MG63 (cell line): ENCODE measurements at regions not wholly inside any gene's neighbourhood (a gene's known extent, or its start where the extent isn't known, plus 50 kb on each side); places are given as distances from the start of the nearest gene placed in this dataset.

ENCODE experiments used
- DNase-seq: peaks from one replicate; pipeline ENCODE4 v3.0.0-alpha.2; 2020
- H3K27me3 ChIP-seq: fragments of 250-450 bp; sonication (Bioruptor Pico); 2 replicates; pipeline ENCODE4 v1.5.1; 2020; ENCODE audit warnings: mild to moderate bottlenecking, moderate library complexity
- H3K36me3 ChIP-seq: fragments of 250-450 bp; sonication (Bioruptor Pico); 2 replicates; pipeline ENCODE4 v1.5.1; 2020; ENCODE audit warnings: mild to moderate bottlenecking, moderate library complexity
- H3K4me3 ChIP-seq: fragments of 250-450 bp; sonication (Bioruptor Pico); 2 replicates; pipeline ENCODE4 v1.5.1; 2020; ENCODE audit warnings: mild to moderate bottlenecking, moderate library complexity
- H3K9me3 ChIP-seq: fragments of 250-450 bp; sonication (Bioruptor Pico); 2 replicates; pipeline ENCODE4 v1.5.1; 2020; ENCODE audit warnings: mild to moderate bottlenecking, moderate library complexity

- no peak overlapping the region for H3K4me3 ChIP-seq
- H3K36me3 ChIP-seq = no peaks in the 10 kb centered on the region
- DNase-seq = no peak
- H3K9me3 ChIP-seq = 0 out of 2 replicates have a peak, but pooled peaks cover under 1% of the 10 kb centered on the region
- H3K27me3 ChIP-seq = no peaks in the 10 kb centered on the region
Measured at GRCh38 chr11:122306831-122307391, 190.9 kb upstream of the BLID start.

- Histone ChIP-seq H3K9me3 (0 out of 2 replicates have a peak, but pooled peaks cover 2% of the 10 kb centered on the region), H3K27me3 (no peaks in the 10 kb centered on the region), H3K36me3 (no peaks in the 10 kb centered on the region), H3K4me3 (no peak overlapping the region)
- DNase-seq = no peak
Measured at GRCh38 chr11:122305426-122306320, 189.7 kb upstream of the BLID start.

- H3K9me3 ChIP-seq = 0 out of 2 replicates have a peak, but pooled peaks cover 2% of the 10 kb centered on the region
- no peak for DNase-seq
- H3K27me3 ChIP-seq = no peaks in the 10 kb centered on the region
- no peak overlapping the region for H3K4me3 ChIP-seq
- H3K36me3 ChIP-seq = no peaks in the 10 kb centered on the region
Measured at GRCh38 chr11:122304973-122305372, 189.0 kb upstream of the BLID start.

- Histone ChIP-seq H3K36me3 (no peaks in the 10 kb centered on the region), H3K9me3 (peaks cover 3% of the 10 kb centered on the region; the same call in 1 of the 2 replicates), H3K27me3 (no peaks in the 10 kb centered on the region; the same call in 1 of the 2 replicates), H3K4me3 (no peak overlapping the region)
- no peak for DNase-seq
Measured at GRCh38 chr11:122304306-122304705, 188.3 kb upstream of the BLID start.

- Histone ChIP-seq H3K27me3 (no peaks in the 10 kb centered on the region), H3K4me3 (no peak overlapping the region), H3K9me3 (peaks cover 4% of the 10 kb centered on the region; the same call in 1 of the 2 replicates), H3K36me3 (no peaks in the 10 kb centered on the region)
- DNase-seq = no peak
Measured at GRCh38 chr11:122294041-122294440, 178.0 kb upstream of the BLID start.

DNA sequence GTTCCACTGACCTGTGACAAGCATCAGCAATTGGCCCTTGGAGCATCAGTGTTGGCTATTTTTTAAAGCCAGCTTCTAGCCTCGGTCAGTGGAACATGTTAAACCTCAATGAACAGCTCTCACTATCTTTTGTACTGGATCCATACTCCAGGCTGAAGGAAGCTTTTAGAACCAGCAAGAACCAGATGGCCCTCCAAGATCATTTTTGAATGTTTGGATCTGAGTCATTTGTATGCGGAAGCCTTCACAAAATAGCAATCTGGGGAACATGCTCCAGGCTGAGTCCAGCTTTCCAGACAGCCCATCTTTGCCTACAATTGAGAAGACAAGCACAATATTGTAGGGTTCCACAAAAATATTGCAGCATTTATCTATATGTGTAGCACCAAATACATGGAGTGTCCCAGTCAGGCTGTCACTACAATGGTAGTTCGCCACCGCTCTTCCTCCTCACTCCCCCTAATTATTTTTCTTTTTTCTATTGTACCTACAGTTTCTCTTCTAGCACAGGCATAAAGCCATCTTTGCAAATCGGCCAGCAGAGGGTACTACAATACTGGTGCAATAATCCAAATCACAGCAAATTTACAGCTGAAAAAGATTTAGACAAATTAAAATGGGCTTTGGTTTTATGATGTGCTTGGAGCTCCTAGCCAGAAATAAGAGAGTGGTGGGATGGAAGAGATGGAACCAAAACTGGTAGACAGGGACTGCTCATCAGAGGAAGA lies 177.4 kb upstream of the BLID start:
- Histone ChIP-seq H3K4me3 (no peak overlapping the region), H3K36me3 (no peaks in the 10 kb centered on the region), H3K9me3 (0 out of 2 replicates have a peak, but pooled peaks cover 2% of the 10 kb centered on the region), H3K27me3 (no peaks in the 10 kb centered on the region)
- no peak for DNase-seq

DNA sequence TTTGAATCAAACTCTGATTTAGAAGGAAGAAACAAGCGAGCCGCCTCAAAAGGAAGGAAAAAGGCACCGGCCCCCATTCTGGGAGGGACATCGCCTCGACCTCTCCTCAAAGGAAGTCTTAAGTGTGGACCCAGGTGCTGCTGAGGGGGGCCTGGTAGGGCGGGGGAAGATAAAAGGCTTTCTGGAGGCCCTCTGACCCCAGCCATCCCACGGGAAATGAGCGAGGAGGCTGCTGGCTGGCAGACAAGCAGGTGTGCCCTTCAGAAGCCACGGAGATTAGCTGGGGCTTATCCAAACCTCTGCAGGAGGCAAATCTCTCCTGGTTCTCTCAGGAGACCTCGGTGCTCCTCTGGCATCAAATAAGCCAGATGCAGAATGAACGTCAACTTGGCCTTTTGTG lies 171.4 kb upstream of the BLID start:
- Histone ChIP-seq H3K27me3 (no peaks in the 10 kb centered on the region), H3K9me3 (0 out of 2 replicates have a peak, but pooled peaks cover 2% of the 10 kb centered on the region), H3K4me3 (no peak overlapping the region), H3K36me3 (no peaks in the 10 kb centered on the region)
- no peak for DNase-seq

- Histone ChIP-seq H3K4me3 (no peak overlapping the region), H3K27me3 (no peaks in the 10 kb centered on the region), H3K36me3 (no peaks in the 10 kb centered on the region), H3K9me3 (0 out of 2 replicates have a peak, but pooled peaks cover 2% of the 10 kb centered on the region)
- DNase-seq = no peak
Measured at GRCh38 chr11:122285070-122285988, 169.3 kb upstream of the BLID start.

DNA sequence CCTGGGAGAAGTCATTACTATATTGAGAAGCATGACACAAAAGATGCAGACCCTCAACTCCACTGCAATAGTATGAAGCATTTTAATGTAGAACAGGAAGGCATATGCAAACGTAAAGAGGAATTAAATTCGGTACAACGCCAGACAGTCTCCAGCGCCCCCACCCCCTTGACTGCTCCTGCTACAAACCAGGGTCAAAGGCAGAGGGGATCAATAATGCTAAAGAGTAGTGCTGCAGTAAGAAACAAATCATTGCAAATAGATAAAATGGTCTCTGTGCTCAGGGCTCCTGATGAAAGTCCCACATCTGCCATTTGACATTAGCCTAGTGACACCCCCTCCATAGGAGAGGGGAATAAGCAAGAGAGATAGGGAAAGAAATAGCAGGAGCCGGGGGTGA lies 164.9 kb upstream of the BLID start:
- DNase-seq = no peak
- no peaks in the 10 kb centered on the region for H3K27me3 ChIP-seq
- H3K36me3 ChIP-seq = no peaks in the 10 kb centered on the region
- H3K4me3 ChIP-seq = no peak overlapping the region
- H3K9me3 ChIP-seq = 0 out of 2 replicates have a peak, but pooled peaks cover 2% of the 10 kb centered on the region

- no peak for DNase-seq
- no peaks in the 10 kb centered on the region for H3K27me3 ChIP-seq
Measured at GRCh38 chr11:122279194-122279593, 163.2 kb upstream of the BLID start.

GRCh38 chr11:122277493-122277892 lies 161.5 kb upstream of the BLID start:
- no peaks in the 10 kb centered on the region for H3K36me3 ChIP-seq
- DNase-seq = no peak
- no peaks in the 10 kb centered on the region for H3K27me3 ChIP-seq
- H3K9me3 ChIP-seq = no peaks in the 10 kb centered on the region
- no peak overlapping the region for H3K4me3 ChIP-seq

More at GRCh38 chr11:122279194-122279593, 163.2 kb upstream of the BLID start:
- H3K36me3 ChIP-seq = no peaks in the 10 kb centered on the region
- H3K9me3 ChIP-seq = 0 out of 2 replicates have a peak, but pooled peaks cover 2% of the 10 kb centered on the region
- H3K4me3 ChIP-seq = no peak overlapping the region

GRCh38 chr11:122276221-122276620 lies 160.2 kb upstream of the BLID start:
- no peak for DNase-seq
- H3K9me3 ChIP-seq = no peaks in the 10 kb centered on the region
- H3K27me3 ChIP-seq = no peaks in the 10 kb centered on the region
- H3K36me3 ChIP-seq = no peaks in the 10 kb centered on the region
- H3K4me3 ChIP-seq = no peak overlapping the region

GRCh38 chr11:122275508-122275907 lies 159.5 kb upstream of the BLID start:
- H3K9me3 ChIP-seq = no peaks in the 10 kb centered on the region
- no peaks in the 10 kb centered on the region for H3K27me3 ChIP-seq
- H3K4me3 ChIP-seq = no peak overlapping the region
- H3K36me3 ChIP-seq = no peaks in the 10 kb centered on the region
- no peak for DNase-seq

GRCh38 chr11:122273476-122274191 lies 157.6 kb upstream of the BLID start:
- Histone ChIP-seq H3K36me3 (no peaks in the 10 kb centered on the region), H3K4me3 (no peak overlapping the region), H3K27me3 (no peaks in the 10 kb centered on the region), H3K9me3 (no peaks in the 10 kb centered on the region)
- DNase-seq = no peak

GRCh38 chr11:122271745-122272144 lies 155.7 kb upstream of the BLID start:
- no peaks in the 10 kb centered on the region for H3K9me3 ChIP-seq
- H3K27me3 ChIP-seq = no peaks in the 10 kb centered on the region
- H3K36me3 ChIP-seq = no peaks in the 10 kb centered on the region
- no peak for DNase-seq
- no peak overlapping the region for H3K4me3 ChIP-seq

DNA sequence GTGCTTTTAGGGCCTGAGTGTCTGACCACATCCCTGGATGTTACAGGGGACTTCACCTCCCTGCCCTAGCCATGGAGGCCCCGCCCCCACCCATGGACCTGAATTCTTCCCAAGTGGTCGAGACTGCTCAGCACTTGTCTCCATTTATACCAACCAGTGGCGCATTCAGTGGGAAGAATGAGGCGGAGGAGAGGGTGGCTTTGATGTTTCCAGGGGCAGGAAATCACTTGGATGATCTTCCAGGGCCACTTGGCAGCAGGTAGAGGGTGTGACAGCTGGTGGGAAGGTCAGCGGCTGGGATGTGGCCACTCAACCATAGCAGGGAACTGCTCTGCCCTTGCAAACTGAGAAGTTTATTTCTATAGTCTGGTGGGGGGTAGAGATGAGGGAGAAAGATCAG lies 155.1 kb upstream of the BLID start:
- no peaks in the 10 kb centered on the region for H3K27me3 ChIP-seq
- H3K4me3 ChIP-seq = no peak overlapping the region
- no peaks in the 10 kb centered on the region for H3K36me3 ChIP-seq
- no peaks in the 10 kb centered on the region for H3K9me3 ChIP-seq
- DNase-seq = no peak
